HG03469 (cell line): ENCODE measurements at regions not wholly inside any gene's neighbourhood (a gene's known extent, or its start where the extent isn't known, plus 50 kb on each side); places are given as distances from the start of the nearest gene placed in this dataset.
"Not testable (repeated sequence)": the region's sequence is repeated elsewhere in the genome, so short reads cannot be mapped to it uniquely, and the experiment has no call there.

Experiments
- ATAC-seq: cut with Tn5 transposase; IDR thresholded peaks from one replicate; pipeline ENCODE4 v1.9.1; 2021; ENCODE audit warnings: mild to moderate bottlenecking, moderate library complexity, moderate number of reproducible peaks; ENCODE audit not compliant: unreplicated experiment

DNA sequence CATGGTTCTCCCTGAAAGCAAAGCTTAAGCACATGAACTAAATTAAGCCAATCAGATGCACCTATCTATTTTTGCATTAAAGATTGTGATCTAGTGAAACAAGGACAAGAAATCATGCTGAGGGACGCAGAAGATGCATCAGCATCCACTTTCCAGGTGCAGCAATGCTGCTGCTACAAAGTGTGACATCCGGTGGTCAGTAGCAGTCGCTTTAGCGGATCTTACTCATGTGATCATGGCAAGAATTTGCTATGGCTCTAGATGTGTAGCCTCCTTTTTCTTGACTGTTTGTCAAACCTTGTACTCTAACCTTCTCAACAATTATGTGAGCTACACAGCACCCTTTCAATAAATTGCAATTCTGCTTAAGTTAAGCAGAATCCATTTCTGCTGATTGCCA is 126.8 kb upstream of the SMLR1 start:
- no peak for ATAC-seq

DNA sequence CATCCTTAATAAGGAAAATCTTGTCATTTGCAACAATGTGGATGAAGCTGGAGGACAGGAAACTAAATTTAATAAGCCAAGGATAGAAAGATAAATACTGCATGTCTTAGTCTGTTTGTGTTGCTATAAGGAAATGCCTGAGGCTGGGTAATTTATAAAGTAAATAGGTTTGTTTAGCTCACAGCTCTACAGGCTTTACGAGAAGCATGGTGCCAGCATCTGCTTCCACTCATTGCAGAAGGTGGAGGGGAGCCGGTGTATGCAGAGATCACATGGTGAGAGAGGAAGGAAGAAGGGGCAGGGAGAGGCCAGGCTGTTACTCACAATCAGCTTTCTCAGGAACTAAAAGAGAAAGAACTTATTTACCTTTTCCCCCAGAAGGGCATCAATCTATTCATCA is 118.9 kb upstream of the SMLR1 start:
- no peak for ATAC-seq

DNA sequence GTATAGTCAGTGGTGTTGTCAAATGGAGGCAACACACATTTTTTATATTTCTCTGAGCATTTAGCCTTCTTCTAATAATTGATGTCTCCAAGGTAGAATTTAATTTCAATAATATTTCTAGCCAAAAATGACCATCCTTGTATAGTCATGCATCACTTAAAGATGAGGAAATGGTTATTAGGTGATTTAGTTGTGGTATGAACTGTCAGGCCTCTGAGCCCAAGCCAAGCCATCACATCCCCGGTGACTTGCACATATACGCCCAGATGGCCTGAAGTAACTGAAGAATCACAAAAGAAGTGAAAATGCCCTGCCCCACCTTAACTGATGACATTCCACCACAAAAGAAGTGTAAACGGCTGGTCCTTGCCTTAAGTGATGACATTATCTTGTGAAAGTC is 115.6 kb upstream of the SMLR1 start:
- ATAC-seq = not testable (repeated sequence)

DNA sequence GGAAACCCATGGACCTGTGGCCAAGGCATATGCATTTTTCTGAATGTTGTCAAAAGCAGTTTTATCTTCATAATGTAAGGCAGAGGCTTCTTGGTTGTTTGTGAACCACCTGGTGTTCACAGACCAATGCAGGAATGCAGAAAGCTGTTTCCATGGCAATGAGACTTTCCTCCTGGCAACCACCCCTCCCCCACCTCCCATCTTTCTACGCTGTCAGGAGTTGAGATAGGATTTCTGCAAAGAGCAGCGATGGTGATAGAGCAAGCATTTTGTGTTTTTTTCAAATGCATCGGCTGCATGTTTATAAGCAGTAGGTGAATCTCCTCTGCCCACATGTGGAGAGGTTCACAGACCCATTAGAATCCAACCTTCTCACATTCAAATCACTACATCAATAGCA is 114.1 kb upstream of the SMLR1 start:
- no peak for ATAC-seq

DNA sequence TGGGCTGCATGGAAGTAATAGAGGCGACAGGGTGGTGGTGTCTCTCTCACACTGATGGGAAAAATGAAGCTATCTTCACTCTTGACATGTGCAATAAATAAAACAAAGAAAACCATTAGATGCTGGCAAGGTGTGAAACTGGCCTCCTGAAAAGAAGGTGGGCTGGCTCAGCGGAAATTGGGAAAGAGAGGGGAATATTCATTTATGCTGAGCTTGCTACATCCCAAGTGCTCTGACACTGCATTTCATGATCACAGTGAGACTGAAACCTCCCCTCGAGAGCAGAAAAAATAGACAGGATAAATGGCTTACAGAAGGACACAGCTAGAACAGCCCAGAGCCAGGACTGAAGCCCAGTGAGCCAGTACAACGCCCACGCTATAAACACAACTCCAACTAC is 112.1 kb upstream of the SMLR1 start:
- no peak for ATAC-seq

DNA sequence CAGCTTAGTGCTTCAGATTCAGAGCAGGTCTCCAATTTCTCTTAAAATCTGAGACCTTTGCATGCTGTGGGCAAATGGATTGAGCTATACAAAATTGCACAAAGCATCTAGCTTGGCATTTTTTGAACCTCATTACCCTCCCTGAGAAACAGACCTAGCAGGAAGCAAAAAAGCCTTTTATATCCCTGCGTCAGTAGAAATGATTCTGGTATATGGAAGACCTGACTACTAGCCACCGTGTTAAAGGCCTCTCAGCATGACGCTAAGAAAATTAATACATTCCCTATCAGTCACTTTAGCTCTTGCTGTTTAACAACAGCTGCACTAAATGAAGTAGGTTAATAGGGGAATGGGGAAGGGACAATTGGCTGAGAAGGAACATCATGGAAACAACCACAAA is 110.7 kb upstream of the SMLR1 start:
- no peak for ATAC-seq

DNA sequence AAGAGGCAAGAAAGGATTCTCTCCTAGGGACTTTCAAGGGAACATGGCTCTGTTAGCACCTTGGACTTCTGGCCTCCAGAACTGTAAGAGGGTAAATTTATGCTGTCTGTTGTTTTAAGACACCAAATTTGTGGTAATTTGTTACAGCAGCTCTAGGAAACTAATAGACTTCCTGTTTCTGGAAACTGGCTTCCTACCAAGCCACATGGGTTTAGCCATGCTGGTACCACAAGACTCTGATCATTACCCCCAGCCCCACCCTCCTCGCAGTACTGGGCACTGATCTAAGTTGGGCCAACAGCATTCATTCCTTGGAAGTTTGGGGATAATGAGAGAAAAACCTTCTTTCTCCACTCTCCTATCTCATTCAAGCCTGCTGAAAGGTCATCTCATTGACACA is 109.5 kb upstream of the SMLR1 start:
- ATAC-seq = no peak

DNA sequence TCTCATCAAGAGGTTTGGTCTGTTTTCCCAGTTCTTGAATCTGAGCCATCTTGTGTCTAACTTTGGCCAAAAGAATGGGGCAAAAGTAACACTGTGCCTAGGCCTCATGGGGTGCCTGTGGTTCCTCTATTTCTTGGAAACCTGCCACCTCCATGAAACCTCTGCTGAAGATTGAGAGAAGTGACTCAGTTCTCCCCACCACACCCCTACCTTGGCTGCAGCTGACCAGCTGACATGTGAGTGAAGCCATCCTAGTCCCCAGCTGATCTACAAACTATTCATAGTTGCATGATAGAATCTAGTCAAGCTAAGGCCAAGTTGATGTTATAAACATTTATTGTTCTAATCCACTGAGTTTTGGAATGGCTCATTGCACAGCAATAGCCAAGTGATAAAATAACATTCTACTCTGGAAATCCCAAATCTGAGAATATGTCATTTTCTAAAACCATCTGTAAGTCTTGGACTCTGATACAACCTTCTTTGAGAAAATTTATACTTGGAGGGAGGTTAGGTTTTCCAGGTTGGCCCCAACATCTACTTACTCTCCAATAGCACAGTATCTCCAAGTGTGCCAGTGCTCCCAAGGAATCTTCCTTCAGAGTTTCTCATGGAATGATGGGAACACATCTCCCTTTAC is 107.0 kb upstream of the SMLR1 start:
- ATAC-seq = no peak

DNA sequence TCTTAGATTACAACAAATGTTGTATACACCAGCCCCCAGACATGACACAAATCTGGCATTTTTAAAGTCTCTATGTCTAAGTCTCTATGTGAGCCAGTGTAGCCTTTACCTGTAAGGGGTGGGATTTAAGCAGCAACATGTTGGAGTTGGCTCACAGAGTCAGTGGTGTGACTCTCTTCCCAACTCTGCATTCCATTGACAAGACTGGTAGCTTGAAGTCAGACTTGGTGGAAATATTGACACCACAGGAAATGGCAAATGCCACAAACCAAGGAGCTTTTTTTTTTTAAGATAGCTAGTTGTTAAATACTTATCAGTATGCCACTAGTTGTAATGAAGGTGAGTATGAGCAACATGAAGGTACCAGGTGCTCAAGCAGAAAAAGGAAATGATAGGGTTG is 103.1 kb upstream of the SMLR1 start:
- no peak for ATAC-seq

DNA sequence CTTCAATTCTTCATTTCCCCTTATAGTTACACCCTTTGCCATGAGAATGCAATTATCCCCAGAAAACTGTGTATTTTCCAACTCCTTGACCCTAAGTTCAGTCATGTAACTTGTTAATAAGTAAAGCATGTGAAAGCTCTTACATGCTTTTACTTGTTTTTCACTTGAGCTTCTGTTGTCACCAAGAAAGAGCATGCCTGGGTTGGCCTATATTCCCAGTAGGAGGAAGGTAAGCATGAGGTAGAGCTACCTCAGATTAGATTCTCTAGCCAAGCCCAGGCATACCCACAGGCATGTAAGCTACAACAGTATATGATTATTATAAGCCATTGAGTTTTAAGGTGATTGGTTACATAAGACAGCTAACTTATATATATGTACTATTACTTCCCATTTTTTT is 101.7 kb upstream of the SMLR1 start:
- ATAC-seq = no peak

DNA sequence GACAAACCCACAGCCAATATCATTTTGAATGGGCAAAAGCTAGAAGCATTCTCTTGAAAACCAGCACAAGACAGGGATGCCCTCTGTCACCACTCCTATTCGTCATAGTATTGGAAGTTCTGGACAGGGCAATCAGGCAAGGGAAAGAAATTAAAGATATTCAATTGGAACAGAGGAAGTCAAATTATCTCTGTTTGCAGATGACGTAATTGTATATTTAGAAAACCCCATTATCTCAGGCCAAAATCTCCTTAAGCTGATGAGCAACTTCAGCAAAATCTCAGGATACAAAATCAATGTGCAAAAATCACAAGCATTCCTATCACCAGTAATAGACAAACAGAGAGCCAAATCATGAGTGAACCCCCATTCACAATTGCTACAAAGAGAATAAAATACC is 99.1 kb upstream of the SMLR1 start:
- ATAC-seq = not testable (repeated sequence)

DNA sequence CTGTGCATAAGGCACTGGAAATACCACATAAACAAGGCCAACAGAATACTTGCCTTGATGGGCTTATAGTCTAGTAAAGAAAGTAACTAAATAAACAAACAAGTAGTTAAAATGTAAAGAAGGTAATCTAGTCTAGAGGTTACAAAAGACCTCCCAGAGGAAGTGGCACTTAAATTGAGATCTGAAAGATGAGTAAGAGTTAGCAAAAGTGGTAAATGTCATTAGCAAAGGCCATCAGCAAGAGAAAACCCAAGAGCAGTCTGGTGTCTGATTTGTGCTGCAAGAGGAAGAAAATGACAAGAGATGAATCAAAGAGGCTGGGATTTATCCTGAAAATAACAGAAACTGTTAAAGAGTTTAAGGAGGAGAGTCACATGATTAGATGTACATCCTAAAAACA is 96.6 kb upstream of the SMLR1 start:
- no peak for ATAC-seq

DNA sequence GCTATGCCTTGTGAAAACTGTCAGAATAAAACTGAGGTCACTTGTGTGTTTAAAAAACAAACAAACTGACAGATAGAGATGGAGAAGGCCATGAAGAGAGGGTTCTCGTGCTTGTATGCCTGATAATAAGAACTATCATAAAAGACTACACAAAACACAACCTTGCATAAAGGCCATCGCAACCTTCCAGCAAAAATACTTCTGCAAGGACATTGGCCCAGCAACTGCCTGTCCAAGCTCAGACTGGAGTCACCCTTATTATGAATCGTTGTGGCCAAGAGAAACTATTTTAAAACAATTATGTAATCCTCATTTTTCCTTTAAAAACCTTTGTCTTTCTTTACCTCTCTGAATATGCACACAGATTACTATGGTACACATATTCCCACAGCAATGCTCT is 93.0 kb upstream of the SMLR1 start:
- ATAC-seq = no peak

DNA sequence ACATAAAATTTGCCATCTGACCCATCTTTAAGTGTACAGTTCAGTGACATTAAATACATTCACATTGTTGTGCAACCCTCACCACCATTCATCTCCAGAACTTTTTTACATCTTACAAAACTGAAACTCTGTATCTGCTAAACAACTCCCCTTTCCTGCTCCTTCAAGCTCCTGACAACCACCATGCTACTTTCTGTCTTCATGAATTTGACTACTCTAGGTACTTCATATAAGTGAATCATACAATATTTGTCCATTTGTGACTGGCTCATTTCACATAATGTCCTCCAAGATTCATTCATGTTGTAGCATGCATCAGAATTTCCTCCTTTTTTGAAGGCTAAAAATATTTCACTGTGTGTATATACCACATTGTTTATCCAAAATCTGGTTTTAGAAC is 86.9 kb upstream of the SMLR1 start:
- no peak for ATAC-seq

DNA sequence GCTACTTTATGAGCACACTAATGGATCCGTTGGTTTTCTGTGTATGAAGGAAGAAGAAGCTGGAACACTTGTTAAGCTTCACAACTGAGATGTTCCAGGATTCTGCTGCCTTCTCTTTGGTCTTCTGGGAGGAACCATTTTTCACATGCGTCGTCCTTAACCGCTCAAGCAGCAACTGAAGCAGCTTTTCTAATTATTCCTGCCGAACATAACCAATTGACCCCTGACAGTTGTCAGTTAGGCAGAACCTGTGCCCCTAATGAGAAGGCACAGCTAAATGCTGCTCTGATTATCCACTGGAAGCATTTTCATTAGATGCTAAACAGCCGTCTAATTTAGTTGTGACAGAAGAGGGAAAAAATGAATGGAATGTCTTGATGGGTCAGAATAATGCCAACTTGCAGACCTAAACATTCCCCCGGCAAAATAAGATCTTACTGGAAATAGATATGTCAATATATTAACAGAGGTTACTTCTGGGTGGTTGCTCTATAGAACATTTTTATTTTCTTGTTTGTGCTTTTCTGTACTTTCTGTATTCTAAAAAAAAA is 85.0 kb upstream of the SMLR1 start:
- no peak for ATAC-seq

DNA sequence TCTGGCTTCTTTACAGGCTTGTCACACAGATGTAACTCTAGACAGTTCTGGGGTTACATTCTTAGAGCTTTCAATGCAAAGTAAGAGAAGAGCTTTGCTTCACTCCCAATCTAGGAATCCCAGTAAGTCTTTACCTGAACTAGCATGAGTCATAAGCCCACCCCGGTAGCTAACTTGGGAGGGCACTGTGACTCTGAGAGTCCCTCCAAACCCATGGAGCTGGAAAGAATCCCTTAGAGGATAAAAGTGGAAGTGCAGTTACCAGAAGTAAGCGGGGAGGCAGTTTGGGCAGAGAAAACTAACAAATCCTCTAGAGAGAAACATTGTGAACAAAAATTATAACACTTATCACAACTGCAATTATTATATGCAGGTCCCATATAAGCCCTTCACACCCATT is 84.0 kb upstream of the SMLR1 start:
- ATAC-seq = no peak

DNA sequence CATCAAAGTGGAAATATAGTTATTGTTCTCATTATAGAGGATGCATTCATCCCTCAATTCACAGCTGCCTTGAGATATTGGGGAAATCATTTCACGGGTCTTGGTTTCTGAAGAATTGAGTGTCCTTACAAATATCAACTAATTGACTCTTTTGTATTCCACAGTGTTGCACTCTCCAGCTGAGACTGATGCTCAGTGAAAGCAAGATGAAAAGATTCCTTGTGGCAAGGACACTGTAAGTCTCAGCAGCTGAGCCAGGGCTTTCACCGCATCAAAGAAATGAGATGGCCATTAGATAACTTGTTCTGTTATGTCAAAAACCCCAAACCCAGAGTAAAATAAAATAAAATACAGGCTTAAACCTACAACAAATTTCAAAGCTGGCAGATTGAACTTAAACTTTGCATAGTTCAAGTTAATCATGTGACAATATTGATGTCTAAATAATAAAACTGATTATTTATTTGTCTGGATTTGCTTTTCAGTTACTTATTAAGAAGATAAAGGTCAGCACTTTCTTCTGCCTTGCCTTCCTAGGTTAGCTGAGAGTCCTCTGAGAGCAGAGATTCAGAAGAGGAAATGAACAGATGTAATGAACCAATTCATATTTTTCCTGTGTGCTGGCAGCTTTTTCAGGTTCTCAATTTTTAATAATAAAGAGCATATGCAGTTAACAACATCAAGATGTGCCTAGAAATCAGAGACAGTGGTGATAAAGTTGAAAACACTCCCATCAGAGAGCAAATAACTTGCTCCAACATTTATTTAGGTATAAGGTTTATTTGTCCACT is 82.4 kb upstream of the SMLR1 start:
- no peak for ATAC-seq

DNA sequence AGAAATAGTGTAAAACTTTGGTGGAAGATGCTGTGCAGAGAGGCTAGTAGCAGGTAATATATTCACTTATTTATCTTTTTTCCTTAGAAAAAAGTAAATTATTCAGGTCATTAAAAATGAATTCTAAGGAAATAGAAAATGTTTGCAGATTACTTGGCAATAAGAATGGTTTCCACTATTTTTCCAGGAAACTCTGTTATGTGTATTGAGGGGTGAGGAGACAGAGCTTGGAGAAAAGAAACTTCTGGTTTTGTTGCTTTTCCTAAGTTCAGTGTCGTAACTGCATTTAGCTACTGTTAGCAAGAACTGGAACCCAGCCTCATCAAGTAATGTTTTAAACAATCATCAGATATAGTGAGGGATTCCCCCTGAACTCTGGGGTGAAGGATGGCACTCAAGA is 79.2 kb upstream of the SMLR1 start:
- ATAC-seq = no peak

DNA sequence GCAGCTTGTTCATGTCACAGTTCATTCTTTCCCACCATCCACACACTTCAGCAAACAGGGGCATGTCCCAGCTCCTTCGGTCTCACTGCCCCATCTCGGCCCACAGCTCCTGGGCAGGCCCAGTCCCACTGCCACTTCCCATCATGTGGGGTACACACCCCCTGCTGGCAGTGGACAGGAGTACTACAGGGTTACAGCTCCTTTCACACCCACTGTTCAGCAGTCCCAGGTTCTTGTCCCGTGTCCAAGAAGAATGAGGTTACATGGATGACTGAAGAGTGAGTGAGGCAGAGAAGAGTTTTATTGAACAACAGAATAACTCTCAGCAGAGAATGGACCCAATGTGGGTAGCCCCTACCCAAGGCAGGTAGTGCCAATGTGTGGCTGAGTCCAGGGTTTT is 77.8 kb upstream of the SMLR1 start:
- no peak for ATAC-seq

DNA sequence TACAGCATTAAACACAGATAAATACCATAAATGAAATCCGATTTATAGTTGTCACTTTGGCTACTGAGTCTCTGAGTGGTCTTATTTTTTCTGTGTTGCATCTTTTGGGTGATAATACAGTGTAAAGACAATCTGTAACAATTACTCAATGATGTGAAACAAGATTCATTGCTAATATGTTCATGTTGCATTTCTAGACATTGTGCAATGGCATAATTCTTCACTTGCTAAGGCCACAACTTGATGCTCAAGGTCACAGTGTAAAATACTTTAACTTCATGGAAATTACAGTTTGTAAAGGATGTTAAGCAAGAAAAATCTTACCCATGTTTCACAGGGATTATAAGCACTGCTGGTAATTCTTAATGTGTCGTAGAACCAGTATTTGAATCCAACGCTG is 74.9 kb upstream of the SMLR1 start:
- ATAC-seq = no peak

DNA sequence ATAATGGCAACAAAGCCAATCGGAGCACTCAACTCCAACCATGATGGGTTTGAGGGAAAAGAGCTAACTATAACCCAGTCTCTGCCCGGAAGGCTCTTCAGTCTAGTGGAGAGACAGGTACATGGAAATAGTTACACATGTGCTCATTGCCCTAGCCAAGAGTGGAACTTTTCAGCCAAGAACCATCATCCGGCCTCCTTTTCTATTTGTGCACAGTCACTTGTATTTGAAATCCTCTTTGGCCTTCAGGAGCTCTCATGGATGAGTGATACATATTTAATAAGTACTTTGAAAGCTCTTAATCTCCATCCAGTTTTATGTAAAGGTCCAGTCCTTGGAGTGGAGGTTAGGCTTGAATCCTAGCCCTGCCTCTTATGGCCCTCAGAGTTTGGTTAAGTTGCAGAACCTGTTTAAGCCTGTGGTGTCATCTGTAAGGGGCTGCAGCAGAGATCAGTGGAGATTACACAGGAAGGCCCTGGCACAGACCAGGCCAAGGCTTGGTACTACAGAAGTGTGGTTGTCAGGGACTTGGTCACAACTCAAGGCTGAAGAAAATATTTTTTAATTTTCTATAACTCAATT is 72.3 kb upstream of the SMLR1 start:
- no peak for ATAC-seq

DNA sequence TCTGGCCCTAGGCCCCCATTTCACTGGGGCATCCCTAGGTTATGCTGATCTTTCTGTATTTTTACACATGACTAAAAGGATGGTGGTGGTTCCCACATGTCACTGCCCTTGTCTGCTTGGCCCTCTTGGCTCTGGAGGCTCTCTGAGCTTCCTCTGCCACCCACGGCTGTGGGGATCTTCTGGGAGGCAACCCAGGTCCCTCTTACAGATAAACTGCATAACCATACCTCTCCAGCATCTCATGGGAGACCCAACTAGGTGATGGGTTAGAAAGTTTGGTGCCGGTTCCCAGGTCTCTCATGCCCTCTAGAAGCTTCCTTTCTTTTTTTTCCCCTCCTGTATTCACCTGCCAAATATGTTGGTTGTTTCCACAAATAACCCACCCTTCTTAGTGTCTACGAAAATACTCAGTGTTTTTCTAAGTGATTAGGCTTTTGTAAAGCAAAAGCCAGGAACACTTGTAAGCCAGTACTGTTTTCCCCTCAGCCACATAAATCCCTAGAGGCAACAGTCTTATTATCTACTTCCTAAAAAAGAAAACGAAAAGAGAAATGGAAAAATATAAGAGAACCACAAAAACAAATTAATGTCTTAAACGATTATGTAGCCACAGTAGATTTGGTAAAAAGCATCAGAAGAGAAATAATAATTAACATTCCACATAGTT is 71.7 kb upstream of the SMLR1 start:
- no peak for ATAC-seq
